SK-N-SH (cell line): ENCODE measurements at regions not wholly inside any gene's neighbourhood (a gene's known extent, or its start where the extent isn't known, plus 50 kb on each side); places are given as distances from the start of the nearest gene placed in this dataset.
"Not testable (repeated sequence)": the region's sequence is repeated elsewhere in the genome, so short reads cannot be mapped to it uniquely, and the experiment has no call there.

ENCODE experiments used
- CTCF ChIA-PET: fragments of 300-600, 350-600 bp; formaldehyde crosslinking; extraction: SDS; loops from one replicate; lab custom pipeline; 2021; lab: Yijun Ruan, JAX
- POLR2A ChIA-PET: fragments of 350-600 bp; sonication (Branson Sonifier 250); formaldehyde crosslinking; extraction: SDS; loops from one replicate; lab custom pipeline; 2020; ENCODE audit warnings: antibody characterized with exemption, inconsistent platforms; lab: Yijun Ruan, JAX
- DNase-seq: peaks from one replicate; pipeline ENCODE4 v3.0.0; 2012
- H2AFZ ChIP-seq: fragments of 200-600 bp; sonication (generic); 2 replicates; pipeline ENCODE4 v1.8.1; 2016; ENCODE audit warnings: antibody characterized with exemption, mild to moderate bottlenecking, low read depth
- H3F3A ChIP-seq: fragments of 200-600 bp; sonication (generic); replicated peaks from 2 replicates; pipeline ENCODE3; 2016; ENCODE audit warnings: antibody characterized with exemption, mild to moderate bottlenecking; ENCODE audit not compliant: insufficient read depth
- H3K27ac ChIP-seq, 2 experiments: fragments of 200-500 bp in 1 of 2; fragments of 200-600 bp in 1 of 2; sonication (Bioruptor generic) in 1 of 2; sonication (generic), shearing (Covaris generic) in 1 of 2; 2 replicates each; pipeline versions ENCODE4 v1.5.1 to v1.6.1; 2014 to 2016; ENCODE audit warnings: low read depth in 2 of 2, inconsistent platforms in 1 of 2, low read length in 1 of 2, mild to moderate bottlenecking in 1 of 2, mixed read lengths in 1 of 2
- H3K27me3 ChIP-seq: fragments of 200-600 bp; sonication (generic), shearing (Covaris generic); 2 replicates; pipeline ENCODE4 v1.6.1; 2016; ENCODE audit warnings: mixed run types; ENCODE audit not compliant: insufficient read depth
- H3K36me3 ChIP-seq, 2 experiments: fragments of 200-500 bp in 1 of 2; fragments of 200-600 bp in 1 of 2; sonication (Bioruptor generic) in 1 of 2; sonication (generic) in 1 of 2; replicated peaks in 1 of 2; 2 replicates each; pipeline versions ENCODE3 to v1.5.1; 2014 to 2016; ENCODE audit warnings: low read length in 1 of 2, mild to moderate bottlenecking in 1 of 2; ENCODE audit not compliant: insufficient read depth in 2 of 2, control insufficient read depth in 1 of 2
- H3K4me1 ChIP-seq, 2 experiments: fragments of 200-500 bp in 1 of 2; fragments of 200-600 bp in 1 of 2; sonication (Bioruptor generic) in 1 of 2; sonication (generic), shearing (Covaris generic) in 1 of 2; 2 replicates each; pipeline versions ENCODE4 v1.5.1 to v1.6.1; 2014 to 2016; ENCODE audit warnings: low read depth in 1 of 2, low read length in 1 of 2, mixed run types in 1 of 2; ENCODE audit not compliant: insufficient read depth in 2 of 2, control insufficient read depth in 1 of 2
- H3K4me2 ChIP-seq: fragments of 200-600 bp; sonication (generic), shearing (Covaris generic); 2 replicates; pipeline ENCODE4 v1.6.1; 2017; ENCODE audit warnings: mixed run types
- H3K4me3 ChIP-seq, 2 experiments: fragments of 200-500 bp in 1 of 2; fragments of 200-600 bp in 1 of 2; sonication (Bioruptor generic) in 1 of 2; sonication (generic), shearing (Covaris generic) in 1 of 2; 2 replicates each; pipeline versions ENCODE4 v1.5.1 to v1.8.1; 2014 to 2016; ENCODE audit warnings: low read depth in 2 of 2, inconsistent platforms in 1 of 2, low read length in 1 of 2, mild to moderate bottlenecking in 1 of 2, mixed read lengths in 1 of 2, moderate library complexity in 1 of 2
- H3K79me2 ChIP-seq: fragments of 200-600 bp; sonication (generic); 2 replicates; pipeline ENCODE4 v1.8.1; 2017; ENCODE audit warnings: mild to moderate bottlenecking; ENCODE audit not compliant: insufficient read depth
- H3K9ac ChIP-seq: fragments of 200-600 bp; sonication (generic); 2 replicates; pipeline ENCODE4 v1.6.1; 2017; ENCODE audit warnings: mixed run types
- H3K9me2 ChIP-seq: fragments of 200-600 bp; sonication (generic); 2 replicates; pipeline ENCODE4 v1.6.1; 2017; ENCODE audit warnings: mixed run types
- H3K9me3 ChIP-seq: fragments of 200-600 bp; sonication (generic); 2 replicates; pipeline ENCODE4 v1.6.1; 2017; ENCODE audit warnings: mixed run types, mild to moderate bottlenecking, moderate library complexity
- H4K20me1 ChIP-seq: fragments of 200-600 bp; sonication (generic); 2 replicates; pipeline ENCODE4 v1.6.1; 2017; ENCODE audit warnings: mild to moderate bottlenecking, mixed run types; ENCODE audit not compliant: insufficient read depth
- CHD2 ChIP-seq: fragments of 150-350 bp; IDR thresholded peaks from 2 replicates; pipeline ENCODE4 v1.6.1; 2018; ENCODE audit warnings: low read length; ENCODE audit not compliant: partially characterized antibody
- EP300 ChIP-seq, 2 experiments: IDR thresholded peaks; 2 replicates each; pipeline versions ENCODE4 v1.4.0 to v1.6.1; 2012; ENCODE audit warnings: borderline replicate concordance in 1 of 2, low read depth in 1 of 2, low read length in 1 of 2
- FOSL2 ChIP-seq: IDR thresholded peaks from 2 replicates; pipeline ENCODE4 v1.4.0; 2012; ENCODE audit warnings: low read depth, mild to moderate bottlenecking, moderate library complexity, borderline replicate concordance
- GABPA ChIP-seq: IDR thresholded peaks from 2 replicates; pipeline ENCODE4 v1.4.0; 2012; ENCODE audit warnings: low read depth, mild to moderate bottlenecking
- GATA2 ChIP-seq: sonication (generic); formaldehyde crosslinking; IDR thresholded peaks from 2 replicates; pipeline ENCODE4 v1.5.0; 2020; ENCODE audit warnings: mild to moderate bottlenecking, missing genetic modification reagents
- JUND ChIP-seq: IDR thresholded peaks from 2 replicates; pipeline ENCODE4 v1.4.0; 2012
- MEF2A ChIP-seq: IDR thresholded peaks from 2 replicates; pipeline ENCODE4 v1.4.0; 2012; ENCODE audit warnings: low read depth, borderline replicate concordance
- MXI1 ChIP-seq: IDR thresholded peaks from 2 replicates; pipeline ENCODE4 v1.6.1; 2012; ENCODE audit warnings: mild to moderate bottlenecking, low read depth, low read length, improper control_type of control experiment
- NRF1 ChIP-seq: IDR thresholded peaks from 2 replicates; pipeline ENCODE4 v1.6.1; 2012; ENCODE audit warnings: low read depth, mild to moderate bottlenecking, low read length
- POLR2AphosphoS5 ChIP-seq: IDR thresholded peaks from 2 replicates; pipeline ENCODE4 v1.6.1; 2012; ENCODE audit warnings: low read depth, low read length
- RFX5 ChIP-seq: IDR thresholded peaks from 2 replicates; pipeline ENCODE4 v1.6.1; 2012; ENCODE audit warnings: mild to moderate bottlenecking, improper control_type of control experiment, low read length
- RXRA ChIP-seq: IDR thresholded peaks from 2 replicates; pipeline ENCODE4 v1.4.0; 2012; ENCODE audit warnings: low read depth, mild to moderate bottlenecking, borderline replicate concordance
- SIN3A ChIP-seq: IDR thresholded peaks from 2 replicates; pipeline ENCODE4 v1.6.1; 2012; ENCODE audit warnings: low read depth, mild to moderate bottlenecking, low read length, moderate library complexity, borderline replicate concordance
- TCF12 ChIP-seq: IDR thresholded peaks from 2 replicates; pipeline ENCODE4 v1.4.0; 2012
- TEAD4 ChIP-seq: IDR thresholded peaks from 2 replicates; pipeline ENCODE4 v1.4.0; 2012; ENCODE audit warnings: mild to moderate bottlenecking, borderline replicate concordance; ENCODE audit not compliant: insufficient read depth
- USF1 ChIP-seq: IDR thresholded peaks from 2 replicates; pipeline ENCODE4 v1.4.0; 2012; ENCODE audit warnings: low read depth, borderline replicate concordance
- ZBTB33 ChIP-seq: IDR thresholded peaks from 2 replicates; pipeline ENCODE4 v1.4.0; 2012; ENCODE audit warnings: low read depth, borderline replicate concordance
- WGBS: methylation state at CpG from one replicate; pipeline ENCODE4 v1.1.6; 2017; ENCODE audit warnings: low lambda C conversion rate; 5-methylcytosine and 5-hydroxymethylcytosine counted together

- Histone ChIP-seq H3F3A (no peaks in the 10 kb centered on the region), H3K9me3 (no peaks in the 10 kb centered on the region), H3K27me3 (no peaks in the 10 kb centered on the region), H3K4me1 (no peaks in the 10 kb centered on the region), H3K36me3 (no peaks in the 10 kb centered on the region), H3K9ac (no peak overlapping the region), H3K4me3 (no peak overlapping the region), H2AFZ (no peak overlapping the region), H3K79me2 (no peaks in the 10 kb centered on the region), H4K20me1 (no peaks in the 10 kb centered on the region), H3K9me2 (no peaks in the 10 kb centered on the region), H3K27ac (no peak overlapping the region), H3K4me2 (no peak overlapping the region)
- TF ChIP-seq MXI1 (no peak), RXRA (no peak), NRF1 (no peak), RFX5 (no peak), JUND (no peak), SIN3A (no peak), FOSL2 (no peak), POLR2AphosphoS5 (no peak), MEF2A (no peak), TCF12 (no peak), GATA2 (CRISPR knock-in tag) (no peak), USF1 (no peak), ZBTB33 (no peak), CHD2 (no peak), GABPA (no peak)
- no peak for DNase-seq
- CTCF ChIA-PET = no interaction called here
- POLR2A ChIA-PET = no interaction called here
- WGBS = 59% methylated on average over 6 of the region's 6 CpGs
Measured at GRCh38 chr5:173680660-173681242, 64.3 kb upstream of the BOD1 start.

GRCh38 chr5:173682313-173682712, 65.9 kb upstream of the BOD1 start:
- H2AFZ ChIP-seq = no peak overlapping the region
- H3K9ac ChIP-seq = no peak overlapping the region
- no peak overlapping the region for H3K4me2 ChIP-seq
- CTCF ChIA-PET = no interaction called here
- no peak for DNase-seq
- H3K9me3 ChIP-seq = no peaks in the 10 kb centered on the region
- H3K27ac ChIP-seq = no peak overlapping the region
- no peaks in the 10 kb centered on the region for H3K79me2 ChIP-seq
- no peaks in the 10 kb centered on the region for H3K9me2 ChIP-seq
- no peaks in the 10 kb centered on the region for H4K20me1 ChIP-seq
- H3K4me1 ChIP-seq = no peaks in the 10 kb centered on the region
- H3F3A ChIP-seq = no peaks in the 10 kb centered on the region
- POLR2A ChIA-PET = no interaction called here
- no peaks in the 10 kb centered on the region for H3K27me3 ChIP-seq
- 47% methylated on average over 2 of the region's 2 CpGs for WGBS
- no peak for TF ChIP-seq MEF2A
- TF ChIP-seq EP300 (IDR thresholded peaks at IDR 0.05; ENCODE audit: borderline replicate concordance in 1 of 2, low read depth in 1 of 2, low read length in 1 of 2) = no peak
- no peak for TF ChIP-seq TEAD4
- H3K36me3 ChIP-seq = no peaks in the 10 kb centered on the region
- no peak overlapping the region for H3K4me3 ChIP-seq

GRCh38 chr5:173684535-173684934, 68.1 kb upstream of the BOD1 start:
- not testable (repeated sequence) for H3K9me3 ChIP-seq

More at GRCh38 chr5:173684535-173684934, 68.1 kb upstream of the BOD1 start:
- H3K4me1 ChIP-seq, H2AFZ ChIP-seq, H3K36me3 ChIP-seq, H3K4me3 ChIP-seq, H3K4me2 ChIP-seq, DNase-seq, POLR2A ChIA-PET, CTCF ChIA-PET, H3K27ac ChIP-seq, H3K9me2 ChIP-seq, H3K27me3 ChIP-seq, H3K9ac ChIP-seq, H3K79me2 ChIP-seq, H3F3A ChIP-seq, H4K20me1 ChIP-seq: not testable (repeated sequence)
- whole genome bisulfite sequencing = 64% methylated on average over 5 of the region's 5 CpGs
